HCT116 (cell line): ENCODE measurements at regions not wholly inside any gene's neighbourhood (a gene's known extent, or its start where the extent isn't known, plus 50 kb on each side); places are given as distances from the start of the nearest gene placed in this dataset.
"Not testable (repeated sequence)": the region's sequence is repeated elsewhere in the genome, so short reads cannot be mapped to it uniquely, and the experiment has no call there.

ENCODE experiments used
- ATAC-seq: fragments of 200-7000 bp; cut with Tn5 transposase; 2 replicates; pipeline ENCODE4 v1.9.1; 2020; ENCODE audit warnings: mild to moderate bottlenecking, moderate library complexity
- BruUV-seq: library from RNA; stranded (reverse); fragments of 400-500 nt; replicated peaks from 2 replicates; lab custom pipeline; 2021; lab: Mats Ljungman, UMichigan
- CTCF ChIA-PET: fragments of 300-600 bp; sonication (Branson Sonifier 250); formaldehyde crosslinking; loops from one replicate; lab custom pipeline; 2021; ENCODE audit warnings: antibody characterized with exemption; lab: Charles Lee
- POLR2A ChIA-PET: fragments of 300-600, 350-600 bp; sonication (Branson Sonifier 250); formaldehyde crosslinking; loops from one replicate; lab custom pipeline; 2021; ENCODE audit warnings: antibody characterized with exemption; lab: Charles Lee
- RAD21 ChIA-PET, 2 experiments: fragments of 300-600 bp; sonication (Branson Sonifier 250); formaldehyde crosslinking; loops; one replicate each; lab custom pipeline; 2023; ENCODE audit warnings: low total read pairs in 2 of 2; ENCODE audit not compliant: uncharacterized antibody in 2 of 2, unreplicated experiment in 2 of 2, low non-redundant PET in 1 of 2; lab: Charles Lee
- DNase-seq: peaks from one replicate; pipeline ENCODE4 v3.0.0-alpha.2; 2010; ENCODE audit warnings: low read depth, low spot score
- H2AFZ ChIP-seq: fragments of 200-600 bp; shearing (Covaris generic), sonication (generic); 2 replicates; pipeline ENCODE4 v1.6.1; 2017; ENCODE audit warnings: low read depth, mixed run types, mixed read lengths, antibody characterized with exemption, low read length; ENCODE audit not compliant: poor library complexity, severe bottlenecking
- H3K27ac ChIP-seq: 2 replicates; pipeline ENCODE4 v1.5.1; 2012; ENCODE audit warnings: low read depth, low read length
- H3K27me3 ChIP-seq: fragments of 200-600 bp; sonication (generic); 2 replicates; pipeline ENCODE4 v1.6.1; 2016; ENCODE audit warnings: mixed run types, low read length, mixed read lengths; ENCODE audit not compliant: insufficient read depth
- H3K36me3 ChIP-seq, 2 experiments: fragments of 200-500 bp in 1 of 2; fragments of 200-600 bp in 1 of 2; sonication (Bioruptor generic) in 1 of 2; sonication (generic) in 1 of 2; 2 replicates each; pipeline versions ENCODE4 v1.5.1 to v1.6.1; 2014 to 2016; ENCODE audit warnings: low read length in 2 of 2, inconsistent platforms in 1 of 2, mixed read lengths in 1 of 2, mixed run types in 1 of 2; ENCODE audit not compliant: insufficient read depth in 2 of 2, control insufficient read depth in 1 of 2
- H3K4me1 ChIP-seq, 2 experiments: fragments of 200-600 bp in 1 of 2; sonication (generic) in 1 of 2; 2 replicates each; pipeline versions ENCODE4 v1.5.1 to v1.6.1; 2012 to 2017; ENCODE audit warnings: low read length in 2 of 2, inconsistent platforms in 1 of 2, mild to moderate bottlenecking in 1 of 2, mixed read lengths in 1 of 2, mixed run types in 1 of 2, moderate library complexity in 1 of 2; ENCODE audit not compliant: insufficient read depth in 2 of 2, control insufficient read depth in 1 of 2
- H3K4me2 ChIP-seq: fragments of 200-600 bp; sonication (generic); 2 replicates; pipeline ENCODE4 v1.6.1; 2017; ENCODE audit warnings: mixed run types, low read length, mixed read lengths
- H3K4me3 ChIP-seq, 2 experiments: fragments of 200-600 bp in 1 of 2; sonication (generic) in 1 of 2; replicated peaks in 1 of 2; 2 replicates each; pipeline ENCODE4 v1.5.1; 2011 to 2016; ENCODE audit warnings: low read length in 2 of 2, control low read depth in 1 of 2, low read depth in 1 of 2, mild to moderate bottlenecking in 1 of 2, mixed read lengths in 1 of 2, mixed run types in 1 of 2
- H3K79me2 ChIP-seq: fragments of 200-600 bp; sonication (generic); 2 replicates; pipeline ENCODE4 v1.6.1; 2017; ENCODE audit warnings: mild to moderate bottlenecking, mixed run types, low read length, moderate library complexity, mixed read lengths; ENCODE audit not compliant: insufficient read depth
- H3K9ac ChIP-seq: fragments of 200-600 bp; sonication (generic); 2 replicates; pipeline ENCODE4 v1.6.1; 2016; ENCODE audit warnings: low read length, mixed read lengths
- H3K9me2 ChIP-seq: fragments of 200-600 bp; sonication (generic), shearing (Covaris generic); 2 replicates; pipeline ENCODE4 v1.6.1; 2017; ENCODE audit warnings: mixed run types, mild to moderate bottlenecking, moderate library complexity; ENCODE audit not compliant: insufficient read depth
- H3K9me3 ChIP-seq, 2 experiments: fragments of 200-500 bp in 1 of 2; fragments of 200-600 bp in 1 of 2; sonication (Bioruptor generic) in 1 of 2; sonication (generic) in 1 of 2; 2 replicates each; pipeline ENCODE4 v1.6.1; 2014 to 2017; ENCODE audit warnings: low read length in 2 of 2, mixed read lengths in 2 of 2, inconsistent platforms in 1 of 2, low read depth in 1 of 2, mild to moderate bottlenecking in 1 of 2, mixed run types in 1 of 2, moderate library complexity in 1 of 2; ENCODE audit not compliant: control insufficient read depth in 1 of 2, insufficient read depth in 1 of 2
- H4K20me1 ChIP-seq: fragments of 200-600 bp; sonication (generic), shearing (Covaris generic); 2 replicates; pipeline ENCODE4 v1.6.1; 2017; ENCODE audit warnings: mixed run types, mild to moderate bottlenecking, moderate library complexity; ENCODE audit not compliant: insufficient read depth
- ATF3 ChIP-seq: IDR thresholded peaks from 2 replicates; pipeline ENCODE4 v1.6.1; 2012
- CEBPB ChIP-seq: IDR thresholded peaks from 2 replicates; pipeline ENCODE4 v1.6.1; 2012; ENCODE audit warnings: low read depth
- EGR1 ChIP-seq: IDR thresholded peaks from 2 replicates; pipeline ENCODE4 v1.6.1; 2012; ENCODE audit warnings: low read depth
- EZH2 ChIP-seq: fragments of 200-600 bp; sonication (generic); IDR thresholded peaks from 2 replicates; pipeline ENCODE4 v1.6.1; 2017; ENCODE audit warnings: antibody characterized with exemption, mixed run types
- EZH2phosphoT487 ChIP-seq: fragments of 200-600 bp; IDR thresholded peaks from 2 replicates; pipeline ENCODE4 v1.6.1; 2018; ENCODE audit warnings: antibody characterized with exemption, borderline replicate concordance
- FOSL1 ChIP-seq: IDR thresholded peaks from 2 replicates; pipeline ENCODE4 v1.6.1; 2012; ENCODE audit warnings: low read depth
- JUND ChIP-seq: IDR thresholded peaks from 2 replicates; pipeline ENCODE4 v1.6.1; 2012
- MAX ChIP-seq: IDR thresholded peaks from 2 replicates; pipeline ENCODE4 v1.6.1; 2012
- POLR2A ChIP-seq: IDR thresholded peaks from 2 replicates; pipeline ENCODE4 v1.7.0; 2011; ENCODE audit warnings: borderline replicate concordance; ENCODE audit not compliant: insufficient read depth, insufficient read length; ENCODE audit errors: extremely low read depth
- ZBTB33 ChIP-seq: IDR thresholded peaks from 2 replicates; pipeline ENCODE4 v1.6.1; 2011; ENCODE audit warnings: mild to moderate bottlenecking, low read length, moderate library complexity; ENCODE audit not compliant: insufficient replicate concordance; ENCODE audit errors: extremely low read depth
- ZFX ChIP-seq: fragments of 450-650 bp; IDR thresholded peaks from 2 replicates; pipeline ENCODE4 v1.6.1; 2017
- intact Hi-C: fragments of 100-400 bp; cut with micrococcal nuclease; formaldehyde crosslinking; loops from 2 replicates; pipeline ENCODE4 v1.10.0; 2022

GRCh38 chr9:7721291-7721690, 78.3 kb downstream of the DMAC1 start:
- ChIA-PET RAD21 (no interaction called here), POLR2A (no interaction called here), CTCF (no interaction called here)
- no peaks in the 10 kb centered on the region for H3K27me3 ChIP-seq
- no peaks in the 10 kb centered on the region for H3K4me1 ChIP-seq
- H3K9ac ChIP-seq: no peak overlapping the region
- intact Hi-C loops: no loop called here
- no TSS peak for BruUV-seq
- no peaks in the 10 kb centered on the region for H3K9me3 ChIP-seq
- TF ChIP-seq ATF3 (no peak), FOSL1 (no peak), POLR2A (no peak), EZH2 (no peak), EZH2phosphoT487 (no peak), ZFX (no peak), CEBPB (no peak), MAX (no peak), ZBTB33 (no peak), EGR1 (no peak), JUND (no peak)
- H3K36me3 ChIP-seq: no peaks in the 10 kb centered on the region
- DNase-seq (no peak), ATAC-seq (no peak)
- no peak overlapping the region for H2AFZ ChIP-seq
- no peak overlapping the region for H3K4me3 ChIP-seq
- H3K79me2 ChIP-seq: no peaks in the 10 kb centered on the region
- no peak overlapping the region for H3K27ac ChIP-seq
- H3K4me2 ChIP-seq: no peak overlapping the region
- H4K20me1 ChIP-seq: no peaks in the 10 kb centered on the region
- no peaks in the 10 kb centered on the region for H3K9me2 ChIP-seq

GRCh38 chr9:7713088-7713487, 86.5 kb downstream of the DMAC1 start:
- intact Hi-C loops, RAD21 ChIA-PET, H3K27ac ChIP-seq, H2AFZ ChIP-seq, H3K36me3 ChIP-seq, H3K9me3 ChIP-seq, H3K4me2 ChIP-seq, ATAC-seq, BruUV-seq, H3K9me2 ChIP-seq, H3K9ac ChIP-seq, H3K4me3 ChIP-seq, H3K79me2 ChIP-seq, H3K4me1 ChIP-seq, DNase-seq, H3K27me3 ChIP-seq, POLR2A ChIA-PET, H4K20me1 ChIP-seq, CTCF ChIA-PET: not testable (repeated sequence)
